C4-2B (cell line): ENCODE measurements at regions not wholly inside any gene's neighbourhood (a gene's known extent, or its start where the extent isn't known, plus 50 kb on each side); places are given as distances from the start of the nearest gene placed in this dataset.

Experiments used
- H3K27ac ChIP-seq: fragments of 450-650 bp; 2 replicates; pipeline ENCODE4 v1.5.1; 2017
- ZFX ChIP-seq: fragments of 450-650 bp; IDR thresholded peaks from 2 replicates; pipeline ENCODE4 v1.6.1; 2017
- TF ChIP-seq, protein P1 (sequence below): fragments of 450-650 bp; conservative IDR thresholded peaks from 2 replicates; pipeline ENCODE4 v1.5.1; 2017; ENCODE audit warnings: mild to moderate bottlenecking

- no peak overlapping the region for H3K27ac ChIP-seq
- no peak for TF ChIP-seq ZFX
- TF ChIP-seq, protein P1, sequence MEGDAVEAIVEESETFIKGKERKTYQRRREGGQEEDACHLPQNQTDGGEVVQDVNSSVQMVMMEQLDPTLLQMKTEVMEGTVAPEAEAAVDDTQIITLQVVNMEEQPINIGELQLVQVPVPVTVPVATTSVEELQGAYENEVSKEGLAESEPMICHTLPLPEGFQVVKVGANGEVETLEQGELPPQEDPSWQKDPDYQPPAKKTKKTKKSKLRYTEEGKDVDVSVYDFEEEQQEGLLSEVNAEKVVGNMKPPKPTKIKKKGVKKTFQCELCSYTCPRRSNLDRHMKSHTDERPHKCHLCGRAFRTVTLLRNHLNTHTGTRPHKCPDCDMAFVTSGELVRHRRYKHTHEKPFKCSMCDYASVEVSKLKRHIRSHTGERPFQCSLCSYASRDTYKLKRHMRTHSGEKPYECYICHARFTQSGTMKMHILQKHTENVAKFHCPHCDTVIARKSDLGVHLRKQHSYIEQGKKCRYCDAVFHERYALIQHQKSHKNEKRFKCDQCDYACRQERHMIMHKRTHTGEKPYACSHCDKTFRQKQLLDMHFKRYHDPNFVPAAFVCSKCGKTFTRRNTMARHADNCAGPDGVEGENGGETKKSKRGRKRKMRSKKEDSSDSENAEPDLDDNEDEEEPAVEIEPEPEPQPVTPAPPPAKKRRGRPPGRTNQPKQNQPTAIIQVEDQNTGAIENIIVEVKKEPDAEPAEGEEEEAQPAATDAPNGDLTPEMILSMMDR = no peak
Measured at GRCh38 chr10:131710142-131710861, 190.5 kb upstream of the PPP2R2D start.

GRCh38 chr10:131722121-131722520 is 178.7 kb upstream of the PPP2R2D start:
- no peak overlapping the region for H3K27ac ChIP-seq
- no peak for TF ChIP-seq ZFX
- TF ChIP-seq, protein P1 = no peak

GRCh38 chr10:131722525-131723264 is 178.1 kb upstream of the PPP2R2D start:
- H3K27ac ChIP-seq = no peak overlapping the region
- TF ChIP-seq ZFX = no peak
- TF ChIP-seq, protein P1 = no peak

- H3K27ac ChIP-seq = no peak overlapping the region
- TF ChIP-seq, protein P1 = no peak
- TF ChIP-seq ZFX = no peak
Measured at GRCh38 chr10:131723297-131724168, 177.3 kb upstream of the PPP2R2D start.

DNA sequence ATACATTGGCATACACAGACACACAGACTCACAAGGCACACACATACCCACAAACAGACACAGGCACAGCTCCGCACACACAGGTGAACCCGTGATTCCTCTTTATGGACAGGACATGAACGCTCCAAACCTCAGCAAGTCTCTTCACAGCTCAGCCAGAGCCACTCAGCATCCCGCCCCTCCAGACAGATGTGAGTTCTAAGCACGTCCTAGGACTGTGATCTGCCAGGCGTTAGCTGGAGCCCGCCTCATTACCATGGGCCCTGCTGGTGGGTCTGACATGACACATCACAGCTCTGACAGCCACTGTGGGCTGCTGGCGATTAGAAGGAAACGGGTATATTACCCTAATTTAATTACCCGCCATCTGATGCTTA is 176.7 kb upstream of the PPP2R2D start:
- H3K27ac ChIP-seq = no peak overlapping the region
- TF ChIP-seq, protein P1 = no peak
- TF ChIP-seq ZFX = no peak

DNA sequence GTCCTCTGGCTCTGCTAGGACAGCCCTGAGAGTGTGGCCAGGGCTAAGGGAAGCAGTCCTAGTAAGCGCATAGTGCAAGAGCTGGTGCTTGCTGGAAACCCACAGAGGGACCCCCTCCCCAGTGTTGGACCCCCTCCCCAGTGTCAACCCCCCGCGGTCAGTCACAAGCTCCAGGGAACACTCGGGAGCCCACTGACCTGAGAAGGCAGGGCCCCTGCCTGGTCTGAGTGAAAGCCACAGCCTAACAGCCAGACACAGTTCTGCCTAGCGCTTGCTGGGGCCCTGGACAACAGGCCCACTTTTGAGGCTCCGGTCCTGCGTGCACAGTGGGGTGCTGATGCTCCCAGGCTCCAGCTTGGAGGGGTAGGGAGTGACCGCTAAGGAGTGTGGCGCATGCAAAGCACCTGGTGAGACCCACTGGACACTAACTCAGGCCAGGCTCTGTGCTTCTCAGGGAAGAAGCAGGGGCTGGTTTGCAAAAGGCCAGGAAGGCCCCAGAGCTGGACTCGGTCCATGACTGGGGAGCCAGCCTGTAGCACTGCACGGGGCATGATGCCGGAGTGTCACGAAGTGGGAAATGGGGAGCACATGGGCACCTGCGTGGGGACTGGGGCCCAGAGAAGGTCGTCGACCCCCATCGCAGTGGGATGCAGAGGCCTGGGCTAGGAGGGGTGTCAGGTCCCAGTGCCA is 175.8 kb upstream of the PPP2R2D start:
- TF ChIP-seq ZFX = no peak
- TF ChIP-seq, protein P1 = no peak

More for the DNA sequence above, 175.8 kb upstream of the PPP2R2D start:
- H3K27ac ChIP-seq = no peak overlapping the region
